Right hindlimb (tissue), 1 donor: ENCODE measurements at regions not wholly inside any gene's neighbourhood (a gene's known extent, or its start where the extent isn't known, plus 50 kb on each side); places are given as distances from the start of the nearest gene placed in this dataset.
A peak's percentile ranks its signal among the peaks of the same experiment; 100 is the strongest.
"Not testable (repeated sequence)": the region's sequence is repeated elsewhere in the genome, so short reads cannot be mapped to it uniquely, and the experiment has no call there.

Experiments used
- DNase-seq: peaks from one replicate; pipeline ENCODE4 v3.0.0-alpha.2; 2018

GRCh38 chr5:152622628-152623027 is 217.5 kb upstream of the NMUR2 start:
- DNase-seq = no peak

- DNase-seq = no peak
Measured at GRCh38 chr5:152623951-152624350, 218.9 kb upstream of the NMUR2 start.

DNA sequence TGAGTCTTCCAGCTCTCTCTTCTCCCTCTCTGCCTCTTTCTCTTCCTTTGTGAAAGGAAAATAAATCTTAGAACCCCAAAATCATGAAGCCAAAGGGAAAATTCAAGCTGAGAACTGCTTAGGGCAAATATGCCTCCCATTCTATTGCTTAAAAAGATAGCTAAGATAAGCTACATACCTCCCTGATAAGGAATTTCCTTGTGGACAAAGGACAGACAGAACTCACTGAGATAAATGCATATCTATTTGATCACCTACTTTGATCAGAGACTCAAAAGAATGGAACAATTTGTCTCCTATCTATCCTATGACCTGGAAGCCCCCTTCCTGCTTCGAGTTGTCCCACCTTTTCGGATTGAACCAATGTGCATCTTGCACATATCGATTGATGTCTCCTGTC is 220.6 kb upstream of the NMUR2 start:
- no peak for DNase-seq

GRCh38 chr5:152631221-152631620 is 226.1 kb upstream of the NMUR2 start:
- DNase-seq = no peak

DNA sequence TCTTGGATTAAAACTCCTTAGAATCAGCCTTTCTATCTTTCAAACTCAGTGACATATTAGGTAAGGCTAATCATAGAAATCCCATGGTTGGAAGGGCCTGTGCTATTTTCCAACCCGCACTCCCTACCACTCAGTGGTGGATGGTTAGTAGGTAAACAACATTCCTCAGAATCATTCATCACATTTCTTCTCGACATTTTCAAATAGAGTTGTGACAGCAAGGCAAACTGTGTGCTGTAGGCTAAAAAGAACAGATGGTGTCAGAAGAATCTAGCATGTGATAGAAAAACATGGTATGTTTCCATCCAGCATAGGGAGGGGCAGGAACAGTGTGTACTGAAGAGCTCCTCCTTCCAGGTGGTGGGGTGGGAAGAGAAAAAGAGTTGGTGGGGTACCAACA is 227.3 kb upstream of the NMUR2 start:
- DNase-seq = no peak

DNA sequence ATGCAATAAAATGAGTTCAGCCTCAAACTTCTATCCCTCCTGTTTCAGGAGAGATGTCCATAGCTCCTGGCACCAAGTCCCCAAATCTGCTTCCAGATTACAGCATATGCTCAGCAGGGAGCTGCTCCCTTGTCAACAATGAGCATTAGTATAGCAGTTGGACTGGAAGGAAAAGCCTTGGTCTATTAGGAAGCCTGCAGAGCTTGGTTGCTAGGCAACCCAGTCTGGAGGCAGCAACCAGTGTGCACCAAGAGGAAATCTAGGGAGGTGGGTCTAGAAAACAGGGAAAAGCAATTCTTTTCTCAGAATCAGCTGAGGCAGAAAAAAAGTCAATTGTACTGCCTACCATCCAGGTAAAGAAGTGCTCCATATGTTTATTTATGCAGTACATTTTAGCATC is 229.5 kb upstream of the NMUR2 start:
- peak; percentile 40 for DNase-seq

GRCh38 chr5:152638996-152639552 is 234.0 kb upstream of the NMUR2 start:
- DNase-seq = peak; percentile 41

DNA sequence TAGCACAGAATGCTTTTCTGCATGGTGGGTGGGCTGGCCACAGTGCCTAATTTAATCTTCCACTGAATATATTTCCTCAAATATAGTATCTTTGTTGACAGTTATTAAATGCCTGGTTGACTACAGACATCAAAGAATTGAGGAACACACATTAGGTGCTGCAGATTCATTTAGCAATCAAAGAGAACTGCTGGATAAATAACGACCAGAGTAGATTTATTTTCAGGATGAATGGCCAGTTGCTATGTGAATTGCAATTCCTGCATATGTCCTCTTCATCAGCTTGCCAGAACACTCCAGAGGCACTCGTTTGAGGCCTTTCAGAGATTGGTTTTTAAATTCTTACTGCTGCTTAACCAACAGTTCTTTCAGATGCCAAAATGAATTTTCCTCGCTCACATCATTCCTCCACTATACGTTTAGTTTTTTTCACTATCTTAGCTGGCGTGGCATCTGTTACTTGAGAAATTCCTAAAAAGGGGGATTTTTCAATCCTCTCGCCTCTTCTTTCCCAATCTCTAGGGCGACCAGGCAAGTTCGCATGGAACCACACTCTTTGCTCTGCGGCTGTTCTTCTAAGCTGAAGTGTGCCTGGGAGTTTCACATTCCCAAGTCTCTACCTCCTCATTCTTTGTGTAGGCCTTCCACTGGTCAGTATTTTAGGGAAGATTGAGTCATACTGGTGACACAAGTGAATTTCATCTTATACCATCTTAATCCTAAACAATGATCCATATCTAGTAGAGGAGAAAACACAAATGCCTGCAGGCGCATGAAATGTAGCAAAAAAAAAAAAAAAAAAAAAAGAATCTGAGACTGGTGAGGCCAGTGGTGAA is 237.1 kb upstream of the NMUR2 start:
- no peak for DNase-seq

- no peak for DNase-seq
Measured at GRCh38 chr5:152642880-152643279, 237.8 kb upstream of the NMUR2 start.

- no peak for DNase-seq
Measured at GRCh38 chr5:152644029-152644728, 239.1 kb upstream of the NMUR2 start.

- no peak for DNase-seq
Measured at GRCh38 chr5:152649609-152650008, 244.5 kb upstream of the NMUR2 start.

DNA sequence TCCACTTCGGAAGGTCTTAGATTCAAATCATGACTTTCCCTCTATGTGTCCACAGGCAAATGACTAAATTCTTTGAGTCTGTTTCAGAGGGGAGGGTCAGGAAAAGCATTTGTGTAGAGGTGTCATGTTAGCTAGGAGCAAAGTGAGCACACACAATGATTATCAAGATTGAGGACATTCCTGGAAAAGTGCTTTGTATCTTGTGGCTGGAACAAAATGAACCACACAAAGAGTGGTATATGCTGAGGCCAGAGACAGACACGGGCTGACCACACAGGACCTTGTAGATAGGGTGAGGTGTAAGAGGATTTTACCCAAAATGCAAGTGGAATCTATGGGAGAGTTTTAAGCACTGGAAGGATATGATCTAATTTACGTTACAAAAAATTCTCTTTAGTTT is 245.3 kb upstream of the NMUR2 start:
- no peak for DNase-seq

DNA sequence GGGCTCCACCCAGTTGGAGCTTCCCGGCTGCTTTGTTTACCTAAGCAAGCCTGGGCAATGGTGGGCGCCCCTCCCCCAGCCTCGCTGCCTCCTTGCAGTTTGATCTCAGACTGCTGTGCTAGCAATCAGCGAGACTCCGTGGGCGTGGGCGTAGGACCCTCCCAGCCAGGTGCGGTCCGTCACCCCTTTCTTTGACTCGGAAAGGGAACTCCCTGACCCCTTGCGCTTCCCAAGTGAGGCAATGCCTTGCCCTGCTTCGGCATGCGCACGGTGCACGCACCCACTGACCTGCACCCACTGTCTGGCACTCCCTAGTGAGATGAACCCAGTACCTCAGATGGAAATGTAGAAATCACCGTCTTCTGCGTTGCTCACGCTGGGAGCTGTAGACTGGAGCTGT is 254.4 kb upstream of the NMUR2 start:
- not testable (repeated sequence) for DNase-seq

GRCh38 chr5:152673601-152674000 is 268.5 kb upstream of the NMUR2 start:
- no peak for DNase-seq

GRCh38 chr5:152674403-152674802 is 269.3 kb upstream of the NMUR2 start:
- no peak for DNase-seq

DNA sequence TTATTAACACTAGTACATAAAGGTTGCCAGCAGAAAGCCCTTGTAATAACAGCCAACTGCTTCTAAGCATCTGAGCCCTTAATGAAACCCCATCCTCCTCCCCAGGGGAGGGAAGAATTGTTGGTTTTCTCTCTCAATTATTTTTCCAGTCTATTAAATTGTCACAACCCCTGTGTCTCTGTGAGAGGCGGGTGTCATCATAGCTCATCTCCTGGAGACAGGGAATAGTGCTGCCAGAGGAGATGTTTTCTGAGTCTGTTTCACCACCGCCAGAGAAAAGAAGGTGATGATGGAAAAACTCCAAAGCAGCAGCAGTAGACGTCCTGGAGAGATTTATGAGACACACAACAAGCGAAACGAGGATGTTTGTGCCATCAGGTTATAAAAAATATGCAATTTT is 271.1 kb upstream of the NMUR2 start:
- DNase-seq = no peak

DNA sequence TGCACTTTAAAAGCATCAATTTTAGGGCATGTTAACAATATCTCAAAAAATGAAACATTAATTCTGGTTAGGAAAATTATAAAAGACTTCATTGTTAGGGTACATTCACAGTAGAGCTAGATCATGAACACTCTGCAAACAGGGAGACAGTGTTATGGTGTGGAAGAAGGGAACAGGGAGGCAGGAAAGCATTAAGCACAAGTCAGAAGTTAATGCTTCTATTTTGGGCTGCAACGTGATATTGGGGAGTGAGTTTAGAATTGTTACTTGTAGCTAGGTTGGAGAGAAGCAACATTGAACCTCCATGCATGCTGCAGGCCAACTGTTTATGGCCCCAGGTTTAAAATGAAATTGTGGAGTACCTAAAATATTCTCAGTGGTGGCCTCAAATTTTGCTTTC is 278.1 kb upstream of the NMUR2 start:
- DNase-seq = no peak

GRCh38 chr5:152686931-152687330 is 281.9 kb upstream of the NMUR2 start:
- no peak for DNase-seq

GRCh38 chr5:152688561-152689249 is 283.6 kb upstream of the NMUR2 start:
- peak; percentile 27 for DNase-seq

- no peak for DNase-seq
Measured at GRCh38 chr5:152689250-152689711, 284.2 kb upstream of the NMUR2 start.

DNA sequence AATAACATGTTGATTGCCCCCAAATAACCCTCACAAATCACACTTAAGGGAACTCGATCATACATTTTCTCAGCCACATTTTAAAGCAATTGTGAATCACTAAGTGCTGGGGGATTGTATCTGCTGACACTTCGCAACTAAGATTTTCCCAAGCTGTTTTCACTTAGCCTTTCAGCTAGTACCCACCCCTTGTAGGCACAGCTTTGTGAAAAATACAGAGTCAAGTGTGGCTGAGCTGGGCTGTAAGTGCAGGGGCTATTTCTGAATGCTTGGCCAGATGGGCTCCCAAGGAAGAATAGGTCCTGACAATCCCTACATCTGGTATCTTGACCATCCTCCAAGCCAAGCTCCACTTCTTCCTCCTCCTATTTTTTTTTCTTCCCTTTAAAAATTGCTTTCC is 289.2 kb upstream of the NMUR2 start:
- no peak for DNase-seq

DNA sequence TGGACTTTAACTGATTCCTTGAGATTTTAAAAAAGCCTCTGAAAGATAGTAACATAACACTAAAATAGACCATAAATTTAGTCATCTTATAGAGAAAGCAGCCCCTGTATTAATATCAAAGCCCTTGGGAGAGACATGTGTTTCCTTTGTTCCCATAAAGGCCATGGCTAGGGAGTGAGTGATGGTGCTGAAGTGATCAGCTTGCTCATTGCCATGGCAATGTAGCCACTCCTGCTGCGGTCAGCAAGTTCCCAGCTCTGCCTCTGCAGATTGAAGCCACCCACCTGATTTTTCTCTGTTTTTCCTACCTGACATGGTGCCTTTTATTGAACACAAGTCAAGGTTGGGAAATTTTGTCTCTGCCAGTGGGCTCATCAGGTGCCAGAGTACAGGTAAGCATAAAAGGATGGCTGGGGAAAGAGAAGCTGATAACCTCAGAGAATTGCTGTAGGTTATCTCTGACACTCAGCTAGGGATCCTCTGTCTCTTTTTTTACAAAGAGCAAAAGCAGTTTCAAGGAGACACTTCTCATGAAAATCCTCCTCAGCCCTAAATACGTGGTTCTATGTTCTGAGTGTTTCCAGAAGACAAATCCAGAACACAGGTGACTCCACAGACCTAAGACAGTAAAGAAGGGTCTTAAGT is 296.3 kb upstream of the NMUR2 start:
- no peak for DNase-seq

- DNase-seq = no peak
Measured at GRCh38 chr5:152704286-152704685, 299.2 kb upstream of the NMUR2 start.
